HepG2 (cell line): ENCODE measurements at regions not wholly inside any gene's neighbourhood (a gene's known extent, or its start where the extent isn't known, plus 50 kb on each side); places are given as distances from the start of the nearest gene placed in this dataset.

Source experiments
- ATAC-seq: fragments of 200-7000 bp; cut with Tn5 transposase; 3 replicates; pipeline ENCODE4 v1.9.1; 2020; ENCODE audit warnings: mild to moderate bottlenecking, moderate library complexity
- BruUV-seq: library from RNA; stranded (reverse); fragments of 400-500 nt; replicated peaks from 2 replicates; lab custom pipeline; 2021; lab: Mats Ljungman, UMichigan
- CTCF ChIA-PET: fragments of 300-600 bp; formaldehyde crosslinking; extraction: SDS; loops from one replicate; lab custom pipeline; 2021; ENCODE audit warnings: low total read pairs, inconsistent platforms, low intra/inter-chr PET ratio; lab: Yijun Ruan, JAX
- POLR2A ChIA-PET: fragments of 350-600 bp; sonication (Branson Sonifier 250); formaldehyde crosslinking; loops from one replicate; lab custom pipeline; 2020; ENCODE audit warnings: antibody characterized with exemption, inconsistent platforms; lab: Yijun Ruan, JAX
- DNase-seq: peaks from one replicate; pipeline ENCODE4 v3.0.0-alpha.2; 2015; ENCODE audit warnings: low spot score
- FAIRE-seq: peaks from 3 replicates; lab custom pipeline; 2011; peaks lifted over from hg19 to GRCh38; lab: Jason Lieb, UNC
- H2AFZ ChIP-seq: one replicate; pipeline ENCODE4 v1.6.1; 2011; ENCODE audit warnings: low read length, inconsistent platforms
- H3K27ac ChIP-seq: fragments of 300-600 bp; 3 replicates; pipeline ENCODE4 v1.8.0; 2011; ENCODE audit warnings: mixed run types, mild to moderate bottlenecking, mixed read lengths, low read length, inconsistent platforms; ENCODE audit not compliant: insufficient read depth; ENCODE audit errors: extremely low read length
- H3K27me3 ChIP-seq, 2 experiments: fragments of 200-600 bp in 1 of 2; 2 replicates in 1 of 2; 3 replicates in 1 of 2; pipeline versions ENCODE4 v1.6.0 to v1.8.0; 2011; ENCODE audit warnings: low read length in 2 of 2, mild to moderate bottlenecking in 2 of 2, moderate library complexity in 2 of 2, inconsistent platforms in 1 of 2; ENCODE audit not compliant: insufficient read depth in 2 of 2, control insufficient read depth in 1 of 2
- H3K36me3 ChIP-seq, 2 experiments: fragments of 200-600 bp in 1 of 2; replicated peaks in 1 of 2; 2 replicates in 1 of 2; 3 replicates in 1 of 2; pipeline versions ENCODE4 v1.5.1 to v1.8.0; 2011; ENCODE audit warnings: low read length in 2 of 2, inconsistent platforms in 1 of 2; ENCODE audit not compliant: insufficient read depth in 2 of 2, control insufficient read depth in 1 of 2
- H3K4me1 ChIP-seq: 2 replicates; pipeline ENCODE4 v1.5.1; 2012; ENCODE audit warnings: low read length, inconsistent platforms; ENCODE audit not compliant: insufficient read depth
- H3K4me2 ChIP-seq: 2 replicates; pipeline ENCODE4 v1.6.0; 2011; ENCODE audit warnings: low read depth, low read length, inconsistent platforms
- H3K4me3 ChIP-seq, 3 experiments: fragments of 200-600 bp in 1 of 3; sonication (generic), shearing (Covaris generic) in 1 of 3; replicated peaks in 1 of 3; 2 replicates each; pipeline ENCODE4 v1.5.1; 2011 to 2016; ENCODE audit warnings: low read length in 3 of 3, inconsistent platforms in 2 of 3, low read depth in 2 of 3, mild to moderate bottlenecking in 2 of 3, control low read depth in 1 of 3, mixed read lengths in 1 of 3; ENCODE audit not compliant: insufficient read depth in 1 of 3
- H3K79me2 ChIP-seq: one replicate; pipeline ENCODE4 v1.6.1; 2011; ENCODE audit warnings: low read length, inconsistent platforms; ENCODE audit not compliant: insufficient read depth
- H3K9ac ChIP-seq: 2 replicates; pipeline ENCODE4 v1.6.0; 2011; ENCODE audit warnings: mild to moderate bottlenecking, low read depth, low read length, inconsistent platforms; ENCODE audit not compliant: insufficient read depth
- H3K9me3 ChIP-seq: 2 replicates; pipeline ENCODE4 v1.5.1; 2012; ENCODE audit warnings: mild to moderate bottlenecking, low read length
- H4K20me1 ChIP-seq: 2 replicates; pipeline ENCODE4 v1.6.0; 2011; ENCODE audit warnings: inconsistent platforms, mild to moderate bottlenecking, low read length, moderate library complexity; ENCODE audit not compliant: insufficient read depth
- CTCF ChIP-seq: sonication (generic); formaldehyde crosslinking; IDR thresholded peaks from 2 replicates; pipeline ENCODE4 v1.5.0; 2020; ENCODE audit warnings: mild to moderate bottlenecking, missing genetic modification reagents, moderate library complexity
- EED ChIP-seq: sonication (generic); formaldehyde crosslinking; IDR thresholded peaks from 2 replicates; pipeline ENCODE4 v1.5.0; 2020; ENCODE audit warnings: mild to moderate bottlenecking, missing genetic modification reagents
- GATAD2A ChIP-seq: IDR thresholded peaks from 2 replicates; pipeline ENCODE4 v1.6.1; 2016
- HMGA1 ChIP-seq: sonication (generic); formaldehyde crosslinking; conservative IDR thresholded peaks from 2 replicates; pipeline ENCODE4 v1.4.0; 2020; ENCODE audit warnings: missing genetic modification reagents
- HNF4G ChIP-seq, 2 experiments: sonication (generic) in 1 of 2; formaldehyde crosslinking in 1 of 2; IDR thresholded peaks; 2 replicates each; pipeline versions ENCODE4 v1.4.0 to v1.6.1; 2011 to 2020; ENCODE audit warnings: borderline replicate concordance in 2 of 2, low read depth in 2 of 2, mild to moderate bottlenecking in 2 of 2, low read length in 1 of 2, missing genetic modification reagents in 1 of 2, moderate library complexity in 1 of 2
- KDM1A ChIP-seq: IDR thresholded peaks from 2 replicates; pipeline ENCODE4 v1.6.1; 2016; ENCODE audit warnings: missing compliant biosample characterization
- KDM6A ChIP-seq: IDR thresholded peaks from 2 replicates; pipeline ENCODE4 v1.6.1; 2016; ENCODE audit warnings: low read depth
- KLF6 ChIP-seq: IDR thresholded peaks from 2 replicates; pipeline ENCODE4 v1.8.0; 2016; ENCODE audit warnings: missing biosample characterization, missing genetic modification reagents
- MAFK ChIP-seq, 2 experiments: IDR thresholded peaks in 1 of 2; conservative IDR thresholded peaks in 1 of 2; 2 replicates each; pipeline ENCODE4 v1.6.1; 2011; ENCODE audit warnings: improper control_type of control experiment in 2 of 2, low read length in 2 of 2
- PATZ1 ChIP-seq: sonication (generic); formaldehyde crosslinking; IDR thresholded peaks from 2 replicates; pipeline ENCODE4 v1.4.0; 2020; ENCODE audit warnings: missing genetic modification reagents
- POLR2AphosphoS5 ChIP-seq: IDR thresholded peaks from 2 replicates; pipeline ENCODE4 v1.6.1; 2012; ENCODE audit warnings: low read depth, low read length
- SOX13 ChIP-seq, 3 experiments: fragments of 450-650 bp in 1 of 3; sonication (generic) in 1 of 3; formaldehyde crosslinking in 1 of 3; IDR thresholded peaks in 2 of 3; conservative IDR thresholded peaks in 1 of 3; 2 replicates each; pipeline versions ENCODE4 v1.5.0 to v1.6.1; 2016 to 2020; ENCODE audit warnings: antibody characterized with exemption in 1 of 3, mild to moderate bottlenecking in 1 of 3, missing compliant biosample characterization in 1 of 3, missing genetic modification reagents in 1 of 3, moderate library complexity in 1 of 3
- SPEN ChIP-seq: sonication (generic); formaldehyde crosslinking; IDR thresholded peaks from 2 replicates; pipeline ENCODE4 v1.5.1; 2020; ENCODE audit warnings: low read depth, mild to moderate bottlenecking, missing genetic modification reagents
- ZMYM3 ChIP-seq: sonication (generic); formaldehyde crosslinking; IDR thresholded peaks from 2 replicates; pipeline ENCODE4 v1.5.1; 2020; ENCODE audit warnings: mild to moderate bottlenecking, missing genetic modification reagents
- ZNF30 ChIP-seq: sonication (generic); formaldehyde crosslinking; IDR thresholded peaks from 2 replicates; pipeline ENCODE4 v1.5.0; 2020; ENCODE audit warnings: mild to moderate bottlenecking, missing genetic modification reagents
- ZNF343 ChIP-seq: sonication (generic); formaldehyde crosslinking; IDR thresholded peaks from 2 replicates; pipeline ENCODE4 v1.4.0; 2020; ENCODE audit warnings: mild to moderate bottlenecking, missing genetic modification reagents
- ZNF773 ChIP-seq: sonication (generic); formaldehyde crosslinking; IDR thresholded peaks from 2 replicates; pipeline ENCODE4 v1.4.0; 2020; ENCODE audit warnings: missing genetic modification reagents, borderline replicate concordance
- WGBS: methylation state at CpG from one replicate; pipeline ENCODE4 v1.1.6; 2017; ENCODE audit warnings: low lambda C conversion rate; 5-methylcytosine and 5-hydroxymethylcytosine counted together
- in situ Hi-C: cut with HindIII; loops from 2 replicates; pipeline ENCODE4 v1.10.0; 2017; ENCODE audit warnings: low pct_unique_long_range_greater_than_20kb; ENCODE audit not compliant: extremely low pct_ligation_motif_present
- intact Hi-C: fragments of 100-400 bp; cut with micrococcal nuclease; formaldehyde crosslinking; loops from one replicate; pipeline ENCODE4 v1.10.0; 2022; ENCODE audit not compliant: unreplicated experiment

- POLR2A ChIA-PET: no interaction called here
- no TSS peak for BruUV-seq
- H3K79me2 ChIP-seq: no peaks in the 10 kb centered on the region
- H3K27me3 ChIP-seq: no peaks in the 10 kb centered on the region
- ATAC-seq: no peak
- no peak overlapping the region for H3K9ac ChIP-seq
- 3% methylated on average over 1 of the region's 1 CpG for WGBS
- H3K4me2 ChIP-seq: no peak overlapping the region
- H3K4me3 ChIP-seq: no peak overlapping the region
- FAIRE-seq: no peak
- CTCF ChIA-PET: no interaction called here
- no peak overlapping the region for H3K27ac ChIP-seq
- intact Hi-C loops: no loop called here
- no peaks in the 10 kb centered on the region for H3K36me3 ChIP-seq
- no peaks in the 10 kb centered on the region for H4K20me1 ChIP-seq
- H2AFZ ChIP-seq: no peak overlapping the region
- TF ChIP-seq MAFK (conservative IDR thresholded peaks at IDR 0.05 in 1 of 2, IDR thresholded peaks at IDR 0.05 in 1 of 2; ENCODE audit: low read length in 2 of 2) (peak in 1 of 2 experiments; percentile 11; a peak in 1 of 4 replicates), SPEN (no peak), ZNF773 (CRISPR knock-in tag) (no peak), POLR2AphosphoS5 (no peak), KLF6 (CRISPR knock-in tag) (no peak)
- no peaks in the 10 kb centered on the region for H3K9me3 ChIP-seq
- in situ Hi-C loops: no loop called here
- H3K4me1 ChIP-seq: no peaks in the 10 kb centered on the region
- no peak for DNase-seq
These were observed 690.7 kb downstream of the KCNJ3 start for GRCh38 chr2:155389224-155389623.

GRCh38 chr2:155384555-155385123 is 686.1 kb downstream of the KCNJ3 start:
- Histone ChIP-seq H3K79me2 (no peaks in the 10 kb centered on the region), H3K9me3 (no peaks in the 10 kb centered on the region), H3K36me3 (no peaks in the 10 kb centered on the region), H4K20me1 (no peaks in the 10 kb centered on the region), H3K4me1 (no peaks in the 10 kb centered on the region), H3K27ac (no peak overlapping the region), H3K4me3 (no peak overlapping the region), H2AFZ (no peak overlapping the region), H3K27me3 (no peaks in the 10 kb centered on the region), H3K9ac (no peak overlapping the region), H3K4me2 (no peak overlapping the region)
- FAIRE-seq (no peak), ATAC-seq (no peak), DNase-seq (no peak)
- 4% methylated on average over 3 of the region's 3 CpGs for WGBS
- BruUV-seq: no TSS peak
- in situ Hi-C loops: no loop called here
- ChIA-PET POLR2A (no interaction called here), CTCF (no interaction called here)
- intact Hi-C loops: no loop called here
- TF ChIP-seq SOX13 (IDR thresholded peaks at IDR 0.05) (no peak), SOX13 (CRISPR knock-in tag; conservative IDR thresholded peaks at IDR 0.05 in 1 of 2, IDR thresholded peaks at IDR 0.05 in 1 of 2) (no peak), HMGA1 (CRISPR knock-in tag) (no peak), PATZ1 (no peak), CTCF (CRISPR knock-in tag) (no peak), KDM6A (CRISPR knock-in tag) (no peak), HNF4G (IDR thresholded peaks at IDR 0.05; ENCODE audit: borderline replicate concordance, low read depth, low read length) (no peak), HNF4G (CRISPR knock-in tag; IDR thresholded peaks at IDR 0.05; ENCODE audit: borderline replicate concordance, low read depth) (no peak), KDM1A (CRISPR knock-in tag) (no peak), EED (CRISPR knock-in tag) (no peak), ZMYM3 (CRISPR knock-in tag) (no peak), ZNF30 (no peak), ZNF343 (CRISPR knock-in tag) (no peak), GATAD2A (CRISPR knock-in tag) (no peak)
